Pons (tissue), 1 donor: ENCODE measurements at regions not wholly inside any gene's neighbourhood (a gene's known extent, or its start where the extent isn't known, plus 50 kb on each side); places are given as distances from the start of the nearest gene placed in this dataset.

ENCODE experiments used
- DNase-seq: peaks from one replicate; pipeline ENCODE4 v3.0.0-alpha.2; 2016; ENCODE audit warnings: low spot score

- no peak for DNase-seq
These were observed 584.3 kb downstream of the BCL11A start for GRCh38 chr2:59969161-59969560.

DNA sequence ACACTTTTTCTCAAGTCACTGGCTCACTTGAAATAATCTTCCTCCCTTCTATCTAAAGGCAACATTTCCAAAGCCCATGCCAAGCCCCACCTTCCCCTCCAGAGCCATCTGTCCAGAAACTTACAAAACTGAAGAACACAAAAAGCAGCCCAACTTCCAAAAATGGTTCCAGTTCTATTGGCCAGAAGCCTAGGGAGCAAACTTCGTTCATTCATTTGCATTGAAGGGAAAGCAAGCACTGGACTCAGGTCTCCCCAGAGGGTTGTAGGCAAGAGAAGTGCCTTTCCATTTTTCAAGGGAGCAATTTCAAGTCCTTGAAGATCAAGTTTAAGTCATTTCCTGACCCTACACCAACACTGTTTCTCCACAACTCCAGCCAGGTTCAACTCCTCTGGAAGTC, 585.0 kb downstream of the BCL11A start:
- DNase-seq, result no peak

DNA sequence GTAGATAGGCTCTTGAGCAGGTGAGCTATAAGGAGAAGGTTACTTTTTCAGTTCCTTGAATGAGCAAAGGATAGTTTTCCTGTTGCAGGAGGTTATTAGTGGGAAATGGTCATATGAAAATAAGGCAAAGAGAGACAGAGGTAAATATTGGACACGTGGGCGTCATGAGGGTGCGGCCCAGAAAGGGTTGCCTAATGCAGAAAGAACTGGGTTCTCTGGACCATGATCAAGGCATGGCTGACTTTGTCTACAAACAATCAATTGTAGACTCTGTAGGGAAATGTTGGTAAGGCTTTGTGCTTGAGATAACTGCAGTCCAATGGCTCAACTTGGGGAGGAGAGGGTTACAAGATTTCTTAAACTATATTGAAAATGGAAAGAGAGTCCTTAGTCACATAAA, 585.8 kb downstream of the BCL11A start:
- DNase-seq, result no peak

- no peak for DNase-seq
These were observed 590.3 kb downstream of the BCL11A start for GRCh38 chr2:59963157-59963556.

- no peak for DNase-seq
These were observed 591.7 kb downstream of the BCL11A start for GRCh38 chr2:59961746-59962145.

DNA sequence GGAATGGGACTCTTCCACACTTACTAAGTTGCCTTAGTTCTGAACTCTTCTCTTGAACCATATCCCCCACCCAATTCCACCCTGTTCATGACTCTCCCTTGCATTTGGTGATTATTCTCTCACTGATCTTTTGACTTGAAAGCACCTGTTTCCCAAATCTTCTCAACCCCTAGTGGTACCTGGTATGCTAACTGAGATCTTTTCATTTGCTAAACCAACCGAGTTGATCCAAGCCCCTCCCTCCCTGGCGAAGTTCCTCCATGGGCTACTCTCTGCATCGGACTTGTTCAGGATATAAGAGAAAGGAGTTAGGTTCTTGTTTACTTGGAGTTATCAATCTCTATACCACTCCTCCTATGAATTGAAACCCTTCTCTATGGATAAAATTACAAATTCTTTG, 593.5 kb downstream of the BCL11A start:
- DNase-seq, result no peak

DNA sequence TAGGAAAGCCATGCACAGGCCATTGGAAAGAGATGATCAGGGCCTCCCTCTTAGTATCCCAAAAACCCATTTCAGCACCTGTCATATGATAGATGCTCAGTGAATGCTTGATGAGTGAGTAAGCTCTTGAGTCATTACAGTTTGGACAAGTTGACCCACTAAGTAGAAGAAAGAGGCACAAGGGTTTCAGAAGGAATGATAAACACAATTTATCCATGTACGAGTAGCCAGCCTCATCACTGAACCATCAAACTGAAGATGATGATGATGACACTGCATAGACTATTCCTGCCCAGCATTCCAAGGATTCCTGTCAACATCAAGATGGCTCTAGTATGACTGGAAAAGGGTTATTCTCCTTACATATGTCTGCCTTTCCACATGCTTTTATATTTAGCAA, 596.0 kb downstream of the BCL11A start:
- DNase-seq, result no peak

- DNase-seq, result no peak
These were observed 596.5 kb downstream of the BCL11A start for GRCh38 chr2:59956981-59957380.

- no peak for DNase-seq
These were observed 605.4 kb downstream of the BCL11A start for GRCh38 chr2:59947917-59948541.

GRCh38 chr2:59947209-59947608, 606.2 kb downstream of the BCL11A start:
- DNase-seq, result no peak

DNA sequence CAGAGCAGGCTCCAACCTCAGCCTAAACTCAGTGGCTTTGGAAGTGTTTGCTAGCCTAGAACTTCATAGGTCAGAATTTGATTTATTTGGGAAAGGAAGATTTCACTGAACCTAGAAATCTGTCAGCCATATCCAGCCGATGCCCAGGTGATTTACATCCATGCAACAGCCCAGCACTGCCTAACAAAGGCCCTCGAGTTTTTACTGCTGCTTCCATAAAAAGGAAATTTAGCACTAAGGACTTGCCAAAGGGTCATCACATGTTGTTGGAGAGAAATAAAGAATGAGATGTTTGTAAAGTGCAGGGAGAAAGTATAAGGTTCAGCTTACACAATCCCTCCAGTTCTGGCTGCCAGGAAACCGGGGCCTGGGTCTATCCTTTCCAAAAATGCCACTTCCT, 614.2 kb downstream of the BCL11A start:
- DNase-seq, result no peak

GRCh38 chr2:59938181-59938580, 615.3 kb downstream of the BCL11A start:
- DNase-seq, result no peak

GRCh38 chr2:59936048-59936447, 617.4 kb downstream of the BCL11A start:
- DNase-seq, result peak; percentile 78

- no peak for DNase-seq
These were observed 618.4 kb downstream of the BCL11A start for GRCh38 chr2:59935005-59935404.

- no peak for DNase-seq
These were observed 619.5 kb downstream of the BCL11A start for GRCh38 chr2:59933948-59934347.

DNA sequence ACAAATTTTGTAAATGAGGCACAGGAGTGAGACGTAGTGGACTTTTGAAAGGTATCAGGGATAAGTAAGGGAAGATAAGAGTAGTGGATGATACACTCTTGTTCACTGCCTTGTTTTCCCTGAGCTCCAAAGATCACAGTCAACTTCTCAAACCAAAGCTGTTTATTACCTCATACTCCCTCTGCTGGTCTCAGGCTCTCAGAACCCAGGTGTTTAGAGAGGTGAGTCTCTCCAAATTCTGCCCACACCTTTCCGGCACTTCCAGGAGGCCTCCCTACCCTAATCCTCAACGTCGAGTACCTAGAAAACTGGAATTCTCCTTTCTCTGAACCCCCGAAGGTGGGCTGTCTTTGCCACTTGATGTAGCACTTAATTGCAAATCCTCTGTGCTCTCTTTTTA, 621.1 kb downstream of the BCL11A start:
- DNase-seq, result no peak

DNA sequence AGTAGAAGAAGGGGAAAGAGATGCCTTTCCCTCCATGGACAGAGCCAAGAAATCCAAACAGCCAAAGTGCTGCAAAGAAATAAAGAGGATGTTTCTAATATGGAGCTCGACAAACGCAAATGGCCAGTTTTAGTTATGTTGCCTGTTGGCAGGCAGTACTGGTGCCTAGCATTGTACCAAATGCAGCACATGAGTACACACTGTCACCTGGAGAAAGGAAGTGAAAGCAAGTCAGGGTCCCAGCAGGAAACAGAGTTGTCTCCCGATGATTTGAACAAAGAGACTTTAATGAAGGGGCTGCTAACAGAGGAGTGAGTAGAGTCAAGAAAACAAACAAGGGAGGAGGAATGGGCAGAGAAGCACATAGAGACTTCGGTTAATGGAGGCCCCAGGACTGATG, 623.0 kb downstream of the BCL11A start:
- DNase-seq, result no peak

GRCh38 chr2:59926731-59927130, 626.7 kb downstream of the BCL11A start:
- no peak for DNase-seq

- DNase-seq, result no peak
These were observed 628.1 kb downstream of the BCL11A start for GRCh38 chr2:59925321-59925720.

- no peak for DNase-seq
These were observed 629.1 kb downstream of the BCL11A start for GRCh38 chr2:59924346-59924745.

- no peak for DNase-seq
These were observed 631.0 kb downstream of the BCL11A start for GRCh38 chr2:59922450-59922849.

GRCh38 chr2:59921743-59922142, 631.7 kb downstream of the BCL11A start:
- DNase-seq, result no peak

DNA sequence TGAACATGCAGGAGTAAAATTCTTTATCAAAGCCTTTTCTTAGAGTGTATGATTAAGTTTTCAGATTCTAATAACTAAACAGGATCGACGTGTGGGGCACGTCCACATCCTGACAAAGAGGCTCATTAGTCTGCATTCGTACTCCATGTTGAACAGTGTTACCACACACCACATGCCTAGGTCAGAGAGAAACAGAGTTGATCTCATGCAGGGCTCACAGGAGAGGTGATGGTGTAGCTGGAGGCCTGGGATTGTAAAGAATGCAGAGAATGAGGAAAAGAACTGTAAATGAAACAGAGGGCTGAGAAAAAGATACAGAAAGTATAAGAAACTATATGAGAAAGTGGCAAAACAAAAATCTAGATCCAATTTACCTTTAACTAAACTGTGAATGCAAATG, 632.5 kb downstream of the BCL11A start:
- DNase-seq, result no peak

GRCh38 chr2:59920307-59920706, 633.1 kb downstream of the BCL11A start:
- no peak for DNase-seq

GRCh38 chr2:59919579-59919978, 633.9 kb downstream of the BCL11A start:
- DNase-seq, result no peak
